Neural cell (in vitro differentiated cells): ENCODE measurements at regions not wholly inside any gene's neighbourhood (a gene's known extent, or its start where the extent isn't known, plus 50 kb on each side); places are given as distances from the start of the nearest gene placed in this dataset.

ENCODE experiments used
- CTCF ChIP-seq: fragments of 450-650 bp; IDR thresholded peaks from 2 replicates; pipeline ENCODE4 v1.5.1; 2014; ENCODE audit warnings: antibody characterized with exemption, mild to moderate bottlenecking, moderate library complexity; ENCODE audit not compliant: poor library complexity, severe bottlenecking
- EP300 ChIP-seq: fragments of 450-650 bp; conservative IDR thresholded peaks from 2 replicates; pipeline ENCODE4 v1.6.1; 2014; ENCODE audit warnings: antibody characterized with exemption, mild to moderate bottlenecking, moderate library complexity; ENCODE audit not compliant: poor library complexity, severe bottlenecking
- EZH2 ChIP-seq: fragments of 200-600, 300-800 bp; shearing (Covaris generic), sonication (generic); IDR thresholded peaks from 2 replicates; pipeline ENCODE4 v1.6.1; 2014; ENCODE audit warnings: antibody characterized with exemption, low read length, borderline replicate concordance, mild to moderate bottlenecking; ENCODE audit not compliant: insufficient read depth, poor library complexity, severe bottlenecking
- MXI1 ChIP-seq: fragments of 450-650 bp; conservative IDR thresholded peaks from 2 replicates; pipeline ENCODE4 v1.6.1; 2014; ENCODE audit warnings: antibody characterized with exemption, mild to moderate bottlenecking; ENCODE audit not compliant: poor library complexity, severe bottlenecking
- REST ChIP-seq: IDR thresholded peaks from 2 replicates; pipeline ENCODE4 v1.6.1; 2012; ENCODE audit warnings: borderline replicate concordance
- SMC3 ChIP-seq: fragments of 450-650 bp; conservative IDR thresholded peaks from 2 replicates; pipeline ENCODE4 v1.6.1; 2014; ENCODE audit warnings: antibody characterized with exemption, mild to moderate bottlenecking, moderate library complexity; ENCODE audit not compliant: poor library complexity
- TAF1 ChIP-seq: IDR thresholded peaks from 2 replicates; pipeline ENCODE4 v1.6.1; 2012; ENCODE audit warnings: low read depth

- TF ChIP-seq CTCF, result no peak
- no peak for TF ChIP-seq TAF1
- TF ChIP-seq EP300, result no peak
- TF ChIP-seq REST, result no peak
- no peak for TF ChIP-seq EZH2
- TF ChIP-seq SMC3, result no peak
- no peak for TF ChIP-seq MXI1
These were observed 946.7 kb upstream of the B3GALT2 start for GRCh38 chr1:194133152-194133551.
